BJ (cell line): ENCODE measurements at regions not wholly inside any gene's neighbourhood (a gene's known extent, or its start where the extent isn't known, plus 50 kb on each side); places are given as distances from the start of the nearest gene placed in this dataset.

Experiments used
- CTCF ChIA-PET: fragments of 350-600 bp; formaldehyde crosslinking; extraction: SDS; loops from one replicate; lab custom pipeline; 2021; ENCODE audit warnings: antibody characterized with exemption, inconsistent platforms; lab: Yijun Ruan, JAX
- POLR2A ChIA-PET: fragments of 300-600 bp; sonication (Branson Sonifier 250); formaldehyde crosslinking; extraction: SDS; loops from one replicate; lab custom pipeline; 2021; ENCODE audit warnings: antibody characterized with exemption; lab: Charles Lee
- DNase-seq: peaks from one replicate; pipeline ENCODE4 v3.0.0-alpha.2; 2011; ENCODE audit warnings: low read depth
- H3K27me3 ChIP-seq: 2 replicates; pipeline ENCODE4 v1.6.0; 2011; ENCODE audit warnings: low read length; ENCODE audit not compliant: control insufficient read depth, insufficient read depth
- H3K36me3 ChIP-seq: 2 replicates; pipeline ENCODE4 v1.5.1; 2011; ENCODE audit warnings: low read length; ENCODE audit not compliant: control insufficient read depth, insufficient read depth
- H3K4me3 ChIP-seq: 2 replicates; pipeline ENCODE4 v1.5.1; 2011; ENCODE audit warnings: low read depth, mild to moderate bottlenecking, control low read depth, low read length
- TF ChIP-seq, protein P1 (sequence below): IDR thresholded peaks from 2 replicates; pipeline ENCODE4 v1.5.1; 2011; ENCODE audit warnings: low read depth, mild to moderate bottlenecking, control low read depth, inconsistent platforms, low read length, moderate library complexity; ENCODE audit not compliant: insufficient read depth

GRCh38 chr21:35720208-35720731 lies 340.1 kb downstream of the SETD4 start:
- no peak for DNase-seq
- TF ChIP-seq, protein P1, sequence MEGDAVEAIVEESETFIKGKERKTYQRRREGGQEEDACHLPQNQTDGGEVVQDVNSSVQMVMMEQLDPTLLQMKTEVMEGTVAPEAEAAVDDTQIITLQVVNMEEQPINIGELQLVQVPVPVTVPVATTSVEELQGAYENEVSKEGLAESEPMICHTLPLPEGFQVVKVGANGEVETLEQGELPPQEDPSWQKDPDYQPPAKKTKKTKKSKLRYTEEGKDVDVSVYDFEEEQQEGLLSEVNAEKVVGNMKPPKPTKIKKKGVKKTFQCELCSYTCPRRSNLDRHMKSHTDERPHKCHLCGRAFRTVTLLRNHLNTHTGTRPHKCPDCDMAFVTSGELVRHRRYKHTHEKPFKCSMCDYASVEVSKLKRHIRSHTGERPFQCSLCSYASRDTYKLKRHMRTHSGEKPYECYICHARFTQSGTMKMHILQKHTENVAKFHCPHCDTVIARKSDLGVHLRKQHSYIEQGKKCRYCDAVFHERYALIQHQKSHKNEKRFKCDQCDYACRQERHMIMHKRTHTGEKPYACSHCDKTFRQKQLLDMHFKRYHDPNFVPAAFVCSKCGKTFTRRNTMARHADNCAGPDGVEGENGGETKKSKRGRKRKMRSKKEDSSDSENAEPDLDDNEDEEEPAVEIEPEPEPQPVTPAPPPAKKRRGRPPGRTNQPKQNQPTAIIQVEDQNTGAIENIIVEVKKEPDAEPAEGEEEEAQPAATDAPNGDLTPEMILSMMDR = no peak
- no peak overlapping the region for H3K4me3 ChIP-seq
- no peaks in the 10 kb centered on the region for H3K27me3 ChIP-seq
- POLR2A ChIA-PET = no interaction called here
- CTCF ChIA-PET = interaction anchor here (0.7 kb wide), 1 partner anchor 10 kb away, joined by 3 read pairs; no protein-coding TSS in a partner anchor
- no peaks in the 10 kb centered on the region for H3K36me3 ChIP-seq

DNA sequence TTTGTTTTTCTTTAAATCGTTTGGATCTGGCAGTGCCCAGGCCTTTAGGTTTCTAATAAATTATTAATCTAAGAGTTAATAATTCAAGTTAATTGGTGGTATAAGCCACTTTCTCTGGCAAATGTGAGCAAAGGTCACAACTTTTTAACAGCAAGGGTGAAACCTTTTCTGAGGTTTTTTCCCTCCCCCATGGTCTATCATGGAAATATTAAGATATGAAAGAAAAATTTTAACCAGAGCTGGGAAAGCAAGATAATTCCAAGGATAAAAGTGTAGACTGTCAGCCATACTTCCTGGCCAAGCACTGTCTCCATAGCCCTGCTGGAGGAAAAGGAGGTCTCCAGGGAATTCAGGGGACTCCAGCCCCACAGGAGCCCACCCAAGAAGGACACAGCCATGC lies 341.2 kb downstream of the SETD4 start:
- H3K4me3 ChIP-seq = no peak overlapping the region
- H3K27me3 ChIP-seq = no peaks in the 10 kb centered on the region
- ChIA-PET CTCF (no interaction called here), POLR2A (no interaction called here)
- no peak for DNase-seq
- no peaks in the 10 kb centered on the region for H3K36me3 ChIP-seq
- TF ChIP-seq, protein P1 = no peak

DNA sequence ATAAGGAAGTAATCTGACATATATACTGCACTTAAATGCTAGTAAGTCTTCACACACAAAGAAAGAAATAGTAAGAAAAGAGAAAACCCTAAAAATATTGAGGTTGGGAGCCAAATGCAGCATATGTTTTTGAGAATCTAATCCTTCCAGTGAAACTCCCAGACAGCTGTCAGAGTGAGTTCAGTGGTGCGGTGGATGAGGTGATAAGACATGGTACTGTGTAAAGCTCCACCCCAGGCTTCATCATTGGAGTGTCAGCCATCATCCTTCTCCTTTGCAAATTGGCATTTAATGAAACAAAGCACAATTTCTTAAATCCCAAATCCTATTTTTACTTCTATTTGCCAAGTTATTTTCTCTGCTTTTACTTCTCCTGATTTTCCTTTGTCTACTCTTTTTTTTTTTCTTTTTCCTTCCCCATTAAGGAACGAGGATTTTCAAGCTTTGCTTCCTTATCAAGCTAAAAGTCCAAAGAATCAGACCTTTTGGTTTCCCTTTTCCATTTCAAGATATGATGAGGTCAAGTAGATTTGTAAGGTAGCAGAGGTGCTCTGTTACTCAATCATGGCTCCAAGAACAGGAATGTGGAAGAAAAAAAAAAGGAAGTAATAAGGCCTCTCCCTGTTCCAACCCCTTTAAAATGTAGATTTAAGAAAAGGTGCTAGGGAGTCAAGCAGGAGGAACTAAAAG lies 343.3 kb downstream of the SETD4 start:
- no peaks in the 10 kb centered on the region for H3K36me3 ChIP-seq
- H3K27me3 ChIP-seq = no peaks in the 10 kb centered on the region; the same call in 1 of the 2 replicates
- TF ChIP-seq, protein P1 = no peak
- no peak overlapping the region for H3K4me3 ChIP-seq
- ChIA-PET POLR2A (no interaction called here), CTCF (interaction anchor here (1.3 kb wide), 1 partner anchor 9 kb away, joined by 3 read pairs; no protein-coding TSS in a partner anchor)
- DNase-seq = no peak

DNA sequence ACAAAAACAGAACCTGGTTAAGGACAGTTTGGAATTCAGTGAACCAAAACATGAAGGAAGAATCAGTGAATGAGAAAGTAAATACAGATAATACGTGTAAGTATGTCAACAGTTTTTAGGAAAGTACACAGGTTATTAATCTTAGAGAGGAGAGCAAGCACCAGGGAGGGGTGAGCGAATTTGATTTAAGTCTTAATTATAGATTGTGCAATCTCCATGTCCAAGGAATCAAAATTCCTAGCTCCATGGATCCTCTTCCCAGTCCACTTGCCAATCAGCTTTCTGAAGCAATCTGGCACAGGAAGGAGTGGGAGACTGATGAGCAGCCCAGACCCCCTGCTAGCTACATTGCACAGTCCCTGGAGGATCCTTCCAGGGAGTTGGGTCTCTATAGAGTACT lies 346.4 kb downstream of the SETD4 start:
- ChIA-PET POLR2A (no interaction called here), CTCF (no interaction called here)
- no peak overlapping the region for H3K4me3 ChIP-seq
- H3K36me3 ChIP-seq = no peaks in the 10 kb centered on the region
- H3K27me3 ChIP-seq = no peaks in the 10 kb centered on the region; the same call in 1 of the 2 replicates
- DNase-seq = no peak
- TF ChIP-seq, protein P1 = no peak

GRCh38 chr21:35711661-35712060 lies 348.7 kb downstream of the SETD4 start:
- CTCF ChIA-PET = no interaction called here
- DNase-seq = no peak
- no peaks in the 10 kb centered on the region; the same call in 1 of the 2 replicates for H3K27me3 ChIP-seq
- POLR2A ChIA-PET = no interaction called here
- no peak overlapping the region for H3K4me3 ChIP-seq
- TF ChIP-seq, protein P1 = no peak
- no peaks in the 10 kb centered on the region for H3K36me3 ChIP-seq
